GM23248 (cell line): ENCODE measurements at regions not wholly inside any gene's neighbourhood (a gene's known extent, or its start where the extent isn't known, plus 50 kb on each side); places are given as distances from the start of the nearest gene placed in this dataset.

Experiments
- EZH2 ChIP-seq: fragments of 200-600 bp; sonication (generic); IDR thresholded peaks from 2 replicates; pipeline ENCODE4 v1.6.1; 2018; ENCODE audit warnings: antibody characterized with exemption, mild to moderate bottlenecking; ENCODE audit not compliant: insufficient read depth, poor library complexity, severe bottlenecking
- EZH2phosphoT487 ChIP-seq: fragments of 200-600 bp; sonication (generic); IDR thresholded peaks from 2 replicates; pipeline ENCODE4 v1.6.1; 2018; ENCODE audit warnings: antibody characterized with exemption, moderate library complexity, mild to moderate bottlenecking, low read depth; ENCODE audit not compliant: insufficient read depth

DNA sequence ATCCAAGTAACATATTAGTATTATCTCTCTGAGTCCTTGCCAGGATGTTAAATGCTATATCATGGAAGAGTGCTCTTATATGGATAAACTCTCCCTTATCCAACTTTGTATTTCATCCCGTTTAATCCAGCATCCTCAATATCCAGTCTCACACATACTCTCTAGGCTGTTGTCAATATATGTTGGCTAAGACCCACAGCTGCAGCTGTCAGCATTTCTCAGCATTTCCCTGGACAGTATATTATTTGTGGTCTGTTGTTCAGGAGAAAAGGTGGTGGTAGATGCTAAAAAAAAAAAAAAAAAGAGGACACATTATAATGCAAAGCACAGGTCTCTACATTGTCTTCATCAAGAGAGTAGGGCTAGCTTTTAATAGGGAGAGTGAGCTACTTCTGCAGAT, 1368.0 kb upstream of the ZEB2 start:
- TF ChIP-seq EZH2phosphoT487 (no peak), EZH2 (no peak)
